ENCODE measurements at regions not wholly inside any gene's neighbourhood (a gene's known extent, or its start where the extent isn't known, plus 50 kb on each side); places are given as distances from the start of the nearest gene placed in this dataset.

GRCh38 chr2:23078784-23079434, 306.1 kb upstream of the KLHL29 start:
- Mint-ChIP-seq H3K4me3 (no peak overlapping the region), H3K27me3 (ENCODE audit: low read depth) (no peaks in the 10 kb centered on the region), H3K36me3 (ENCODE audit: insufficient read depth in 2 of 2) (no peaks in the 10 kb centered on the region), H3K9me3 (peaks cover 0 to 3% of the 10 kb centered on the region in 2 donors), H3K4me1 (ENCODE audit: low read depth) (no peaks in the 10 kb centered on the region), H3K27ac (no peak overlapping the region)
- DNase-seq (no peak), ATAC-seq (replicated peaks in 1 of 2) (no peak)

DNA sequence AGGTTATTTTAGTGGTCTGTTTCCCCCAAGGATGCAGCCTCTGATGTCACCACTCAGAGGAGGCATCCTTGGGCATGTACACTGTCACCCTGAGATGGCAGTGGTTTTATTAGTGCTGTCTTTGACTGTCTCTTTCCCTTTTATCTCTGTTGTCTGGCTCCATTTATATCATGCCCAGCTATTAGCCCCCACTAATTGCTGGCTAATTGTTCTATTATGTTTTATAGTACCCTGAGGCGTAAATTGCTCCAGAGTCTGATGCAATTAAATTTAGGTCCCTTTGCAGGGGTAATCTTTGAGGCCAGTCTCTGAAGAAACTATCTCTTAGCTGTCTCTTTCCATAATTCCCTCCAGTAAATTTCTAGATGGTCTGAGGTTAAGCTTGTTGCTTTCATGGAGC, 301.0 kb upstream of the KLHL29 start:
- no peaks in the 10 kb centered on the region for H3K4me1 Mint-ChIP-seq (ENCODE audit: low read depth)
- H3K36me3 Mint-ChIP-seq (ENCODE audit: insufficient read depth in 2 of 2): peaks cover 0 to 1% of the 10 kb centered on the region in 2 donors
- H3K27me3 Mint-ChIP-seq (ENCODE audit: low read depth): no peaks in the 10 kb centered on the region
- no peak overlapping the region for H3K27ac Mint-ChIP-seq
- DNase-seq (no peak), ATAC-seq (replicated peaks in 1 of 2) (no peak)
- peaks cover 2 to 3% of the 10 kb centered on the region in 2 donors for H3K9me3 Mint-ChIP-seq
- no peak overlapping the region for H3K4me3 Mint-ChIP-seq

GRCh38 chr2:23091019-23091418, 294.0 kb upstream of the KLHL29 start:
- Mint-ChIP-seq H3K36me3 (ENCODE audit: insufficient read depth in 2 of 2) (peaks cover 0 to 1% of the 10 kb centered on the region in 2 donors), H3K4me3 (no peak overlapping the region), H3K9me3 (peaks cover 5 to 6% of the 10 kb centered on the region in 2 donors), H3K27ac (no peak overlapping the region), H3K4me1 (ENCODE audit: low read depth) (no peaks in the 10 kb centered on the region), H3K27me3 (ENCODE audit: low read depth) (no peaks in the 10 kb centered on the region)
- ATAC-seq (replicated peaks in 1 of 2) (no peak), DNase-seq (no peak)

DNA sequence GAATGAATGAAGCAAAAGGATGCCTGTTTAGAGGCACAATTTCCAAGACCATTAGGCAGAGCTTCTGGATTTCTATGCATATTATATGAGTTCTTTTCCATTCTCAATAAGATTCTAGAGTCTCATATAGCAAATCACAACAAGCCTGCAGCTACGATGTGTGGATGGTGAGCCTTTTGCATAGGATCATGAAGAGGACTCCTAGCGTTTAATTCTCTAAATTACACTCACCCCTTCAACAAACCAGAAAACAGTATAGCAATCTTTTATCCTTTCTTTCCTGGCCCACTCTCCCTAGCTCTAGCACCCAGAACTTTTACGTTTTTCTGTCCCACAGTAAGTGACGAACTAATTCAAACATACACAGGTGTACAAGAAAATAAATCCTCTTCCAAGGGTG, 293.1 kb upstream of the KLHL29 start:
- ATAC-seq (replicated peaks in 1 of 2): no peak
- H3K9me3 Mint-ChIP-seq: peaks cover 5 to 6% of the 10 kb centered on the region in 2 donors
- H3K27ac Mint-ChIP-seq: no peak overlapping the region

DNA sequence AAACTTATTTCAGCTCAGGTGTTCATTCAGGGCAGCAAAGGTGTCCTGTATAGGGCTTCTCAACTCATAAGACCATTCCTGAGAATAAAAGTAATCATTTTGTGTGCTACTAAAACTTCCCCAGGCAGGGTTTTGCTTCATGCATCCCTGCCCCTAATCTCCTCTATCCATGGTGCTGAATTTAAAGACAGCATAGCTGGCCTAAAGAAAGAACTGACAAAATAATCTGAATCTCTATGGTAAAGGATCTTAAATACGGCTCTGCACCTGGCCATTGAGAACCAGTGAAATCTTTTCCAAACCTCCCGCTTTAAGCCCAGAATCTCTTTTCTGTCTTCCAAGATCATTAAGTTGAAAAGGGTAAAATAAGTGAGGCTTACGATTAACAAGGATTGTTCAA, 292.1 kb upstream of the KLHL29 start:
- DNase-seq (no peak), ATAC-seq (replicated peaks in 1 of 2) (no peak)
- H3K36me3 Mint-ChIP-seq (ENCODE audit: insufficient read depth in 2 of 2): no peaks in the 10 kb centered on the region
- no peaks in the 10 kb centered on the region for H3K4me1 Mint-ChIP-seq (ENCODE audit: low read depth)
- no peak overlapping the region for H3K4me3 Mint-ChIP-seq
- no peak overlapping the region for H3K27ac Mint-ChIP-seq
- H3K27me3 Mint-ChIP-seq (ENCODE audit: low read depth): no peaks in the 10 kb centered on the region
- H3K9me3 Mint-ChIP-seq: peaks cover 4 to 5% of the 10 kb centered on the region in 2 donors

More for the DNA sequence above, 293.1 kb upstream of the KLHL29 start:
- DNase-seq: no peak
- H3K36me3 Mint-ChIP-seq (ENCODE audit: insufficient read depth in 2 of 2): peaks cover 0 to 1% of the 10 kb centered on the region in 2 donors
- H3K4me1 Mint-ChIP-seq (ENCODE audit: low read depth): no peaks in the 10 kb centered on the region
- H3K27me3 Mint-ChIP-seq (ENCODE audit: low read depth): no peaks in the 10 kb centered on the region
- H3K4me3 Mint-ChIP-seq: no peak overlapping the region

DNA sequence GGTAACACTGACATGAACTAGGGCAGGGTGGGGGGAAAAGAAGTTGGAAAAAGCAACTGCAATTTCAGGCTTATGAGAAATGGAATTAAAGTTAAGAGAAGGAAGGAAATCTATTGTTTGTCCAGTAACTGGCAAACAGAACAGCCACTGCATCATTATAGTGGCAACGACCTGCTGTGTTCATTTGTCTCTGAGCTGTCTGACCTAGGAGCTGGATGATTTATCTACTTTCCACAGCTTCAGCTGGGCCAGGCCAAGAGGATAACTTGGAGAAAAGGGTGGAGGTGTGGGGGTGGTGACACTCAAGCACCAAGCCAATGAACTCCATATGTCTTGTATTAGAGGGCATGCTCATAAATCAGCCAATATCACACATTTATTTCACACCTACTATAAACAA, 291.5 kb upstream of the KLHL29 start:
- ATAC-seq (replicated peaks in 1 of 2) (no peak), DNase-seq (no peak)
- no peak overlapping the region for H3K4me3 Mint-ChIP-seq
- peaks cover 4 to 5% of the 10 kb centered on the region in 2 donors for H3K9me3 Mint-ChIP-seq
- no peaks in the 10 kb centered on the region for H3K36me3 Mint-ChIP-seq (ENCODE audit: insufficient read depth in 2 of 2)
- H3K27ac Mint-ChIP-seq: no peak overlapping the region
- no peaks in the 10 kb centered on the region for H3K27me3 Mint-ChIP-seq (ENCODE audit: low read depth)
- no peaks in the 10 kb centered on the region for H3K4me1 Mint-ChIP-seq (ENCODE audit: low read depth)

DNA sequence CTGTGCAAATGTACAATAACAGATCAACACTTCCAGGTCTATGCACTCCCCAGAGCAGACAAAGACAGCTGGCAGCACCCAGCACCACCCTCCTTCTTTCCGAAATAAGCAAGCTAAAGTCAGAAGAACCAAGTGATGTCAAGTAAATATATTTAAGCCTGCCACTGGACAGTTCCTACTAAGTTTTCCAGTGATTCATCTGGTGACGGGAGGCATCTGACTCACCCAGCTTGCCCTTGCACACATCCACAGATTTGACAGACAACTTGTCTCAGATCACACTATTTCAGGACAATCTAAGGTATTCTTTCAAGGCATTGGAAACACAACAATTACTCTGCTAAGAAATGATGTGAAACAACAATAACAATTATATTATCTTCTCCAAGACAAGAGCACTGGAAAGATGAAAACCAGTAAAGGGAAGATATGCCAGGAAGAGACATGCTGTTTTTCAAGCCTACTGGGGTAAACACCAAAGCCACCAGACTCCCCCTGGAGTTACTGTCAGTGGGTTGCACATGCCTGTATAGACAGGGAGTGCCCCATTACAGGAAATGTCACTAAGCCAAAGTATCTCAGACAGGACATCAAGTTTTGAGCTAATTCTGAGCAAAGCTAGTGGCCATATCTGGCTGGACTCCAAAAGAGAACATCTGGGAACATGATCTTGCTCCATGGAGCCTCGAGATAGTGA, 287.9 kb upstream of the KLHL29 start:
- Mint-ChIP-seq H3K4me1 (ENCODE audit: low read depth) (no peaks in the 10 kb centered on the region), H3K27me3 (ENCODE audit: low read depth) (no peaks in the 10 kb centered on the region), H3K27ac (no peak overlapping the region), H3K9me3 (peaks cover 2 to 5% of the 10 kb centered on the region in 2 donors), H3K36me3 (ENCODE audit: insufficient read depth in 2 of 2) (no peaks in the 10 kb centered on the region), H3K4me3 (no peak overlapping the region)
- DNase-seq (no peak), ATAC-seq (replicated peaks in 1 of 2) (no peak)

DNA sequence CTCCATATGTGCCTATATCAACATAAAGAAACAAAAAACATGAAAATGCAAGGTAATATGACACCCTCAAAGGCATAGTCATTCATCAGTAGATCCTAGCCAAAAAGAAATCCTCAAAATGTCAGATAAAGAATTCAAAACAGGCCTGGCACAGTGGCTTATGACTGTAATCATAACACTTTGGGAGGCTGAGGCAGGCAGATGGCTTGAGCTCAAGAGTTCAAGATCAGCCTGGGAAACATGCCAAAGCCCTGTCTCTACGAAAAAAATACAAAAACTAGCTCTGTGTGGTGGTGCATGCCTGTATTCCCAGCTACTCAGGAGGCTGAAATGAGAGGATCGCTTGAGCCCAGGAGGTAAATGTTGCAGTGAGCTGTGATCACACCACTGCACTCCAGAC, 284.6 kb upstream of the KLHL29 start:
- Mint-ChIP-seq H3K36me3 (ENCODE audit: insufficient read depth in 2 of 2) (no peaks in the 10 kb centered on the region), H3K27ac (no peak overlapping the region), H3K4me1 (ENCODE audit: low read depth) (no peaks in the 10 kb centered on the region), H3K4me3 (no peak overlapping the region), H3K9me3 (peaks cover 4 to 5% of the 10 kb centered on the region in 2 donors), H3K27me3 (ENCODE audit: low read depth) (no peaks in the 10 kb centered on the region)
- ATAC-seq (replicated peaks in 1 of 2): no peak
- DNase-seq: no peak

- no peak overlapping the region for H3K4me3 Mint-ChIP-seq
- H3K27ac Mint-ChIP-seq: no peak overlapping the region
- H3K4me1 Mint-ChIP-seq (ENCODE audit: low read depth): no peaks in the 10 kb centered on the region
- DNase-seq: no peak
- no peaks in the 10 kb centered on the region for H3K36me3 Mint-ChIP-seq (ENCODE audit: insufficient read depth in 2 of 2)
- H3K9me3 Mint-ChIP-seq: peaks cover 3% of the 10 kb centered on the region in 2 donors
- no peak for ATAC-seq (replicated peaks in 1 of 2)
- no peaks in the 10 kb centered on the region for H3K27me3 Mint-ChIP-seq (ENCODE audit: low read depth)
Measured at GRCh38 chr2:23106242-23106785, 278.7 kb upstream of the KLHL29 start.

DNA sequence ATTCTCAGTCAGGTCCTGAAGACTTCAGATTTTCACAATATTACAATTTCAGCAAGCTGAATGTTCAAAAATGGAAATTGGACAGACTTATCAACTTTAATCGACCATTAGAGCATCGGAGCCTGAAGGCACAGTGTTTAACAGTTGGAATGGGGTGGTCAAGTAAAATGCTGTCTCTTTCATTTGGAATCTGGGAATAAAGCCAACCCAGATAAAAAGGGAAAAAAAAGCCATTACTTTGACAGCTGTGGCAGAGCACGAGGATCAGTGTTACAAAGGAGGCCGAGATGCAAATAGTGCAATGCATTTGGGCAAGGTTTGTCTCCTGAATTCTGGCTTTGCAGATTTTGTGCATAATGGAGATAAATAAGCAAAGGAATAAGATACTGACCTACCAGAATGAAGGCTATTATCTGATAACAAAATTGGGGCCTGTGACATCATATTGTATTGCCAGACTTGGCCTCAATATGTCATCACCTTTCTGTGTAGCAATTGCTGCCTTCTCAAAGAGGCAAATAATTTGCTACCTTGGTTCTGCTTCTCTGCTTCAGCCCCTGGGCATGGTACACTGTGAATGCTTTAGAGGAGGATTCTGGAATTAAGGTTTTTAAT, 277.5 kb upstream of the KLHL29 start:
- no peak for ATAC-seq (replicated peaks in 1 of 2)
- no peak overlapping the region for H3K27ac Mint-ChIP-seq

GRCh38 chr2:23111263-23111662, 273.7 kb upstream of the KLHL29 start:
- Mint-ChIP-seq H3K27me3 (ENCODE audit: low read depth) (peaks cover 6% of the 10 kb centered on the region), H3K4me1 (ENCODE audit: low read depth) (no peaks in the 10 kb centered on the region), H3K4me3 (no peak overlapping the region), H3K27ac (no peak overlapping the region), H3K36me3 (ENCODE audit: insufficient read depth in 2 of 2) (no peaks in the 10 kb centered on the region), H3K9me3 (peaks cover 0 to 1% of the 10 kb centered on the region in 2 donors)
- DNase-seq (no peak), ATAC-seq (replicated peaks in 1 of 2) (no peak)

More for the DNA sequence above, 277.5 kb upstream of the KLHL29 start:
- H3K27me3 Mint-ChIP-seq (ENCODE audit: low read depth): no peaks in the 10 kb centered on the region
- no peak overlapping the region for H3K4me3 Mint-ChIP-seq
- no peaks in the 10 kb centered on the region for H3K4me1 Mint-ChIP-seq (ENCODE audit: low read depth)
- DNase-seq: no peak
- peaks cover 3% of the 10 kb centered on the region in 2 donors for H3K9me3 Mint-ChIP-seq
- H3K36me3 Mint-ChIP-seq (ENCODE audit: insufficient read depth in 2 of 2): no peaks in the 10 kb centered on the region

- ATAC-seq (replicated peaks in 1 of 2) (no peak), DNase-seq (no peak)
- peaks cover 6% of the 10 kb centered on the region for H3K27me3 Mint-ChIP-seq (ENCODE audit: low read depth)
- no peak overlapping the region for H3K4me3 Mint-ChIP-seq
- H3K36me3 Mint-ChIP-seq (ENCODE audit: insufficient read depth in 2 of 2): no peaks in the 10 kb centered on the region
- no peaks in the 10 kb centered on the region for H3K4me1 Mint-ChIP-seq (ENCODE audit: low read depth)
- H3K27ac Mint-ChIP-seq: no peak overlapping the region
- peaks cover 0 to 1% of the 10 kb centered on the region in 2 donors for H3K9me3 Mint-ChIP-seq
Measured at GRCh38 chr2:23112517-23112916, 272.5 kb upstream of the KLHL29 start.

- Mint-ChIP-seq H3K4me1 (ENCODE audit: low read depth) (no peaks in the 10 kb centered on the region), H3K9me3 (peaks cover 0 to 1% of the 10 kb centered on the region in 2 donors), H3K4me3 (no peak overlapping the region), H3K36me3 (ENCODE audit: insufficient read depth in 2 of 2) (no peaks in the 10 kb centered on the region), H3K27me3 (ENCODE audit: low read depth) (peaks cover 6% of the 10 kb centered on the region), H3K27ac (no peak overlapping the region)
- ATAC-seq (replicated peaks in 1 of 2) (no peak), DNase-seq (no peak)
Measured at GRCh38 chr2:23114299-23114698, 270.7 kb upstream of the KLHL29 start.

Data from activated T-cell treated with anti-CD3 and anti-CD28 coated beads, Interleukin-2, amount 50 U/mL, for 72 hours (primary cell).